ENCODE measurements at regions not wholly inside any gene's neighbourhood (a gene's known extent, or its start where the extent isn't known, plus 50 kb on each side); places are given as distances from the start of the nearest gene placed in this dataset.

DNA sequence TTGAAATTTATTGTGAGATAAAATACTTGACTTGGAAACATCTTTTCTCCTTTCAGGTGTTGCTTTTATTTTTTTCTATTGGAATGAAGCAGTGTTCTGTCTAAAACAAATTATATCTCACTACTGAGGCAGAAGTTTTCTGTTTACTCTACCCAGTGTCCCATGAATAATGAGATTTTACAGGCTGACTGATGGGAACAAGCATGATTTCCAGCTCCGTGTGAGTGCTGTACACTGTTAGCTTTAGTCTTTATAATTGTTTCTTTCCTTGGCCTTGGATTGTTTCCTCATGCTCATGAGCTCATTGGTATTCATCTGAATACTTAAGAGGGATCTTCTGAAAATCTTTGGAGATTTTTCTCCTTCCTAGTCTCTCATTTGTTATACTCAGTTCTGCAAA lies 2049.5 kb upstream of the PRR20A start:
- ChIA-PET POLR2A (no interaction called here), CTCF (no interaction called here)

DNA sequence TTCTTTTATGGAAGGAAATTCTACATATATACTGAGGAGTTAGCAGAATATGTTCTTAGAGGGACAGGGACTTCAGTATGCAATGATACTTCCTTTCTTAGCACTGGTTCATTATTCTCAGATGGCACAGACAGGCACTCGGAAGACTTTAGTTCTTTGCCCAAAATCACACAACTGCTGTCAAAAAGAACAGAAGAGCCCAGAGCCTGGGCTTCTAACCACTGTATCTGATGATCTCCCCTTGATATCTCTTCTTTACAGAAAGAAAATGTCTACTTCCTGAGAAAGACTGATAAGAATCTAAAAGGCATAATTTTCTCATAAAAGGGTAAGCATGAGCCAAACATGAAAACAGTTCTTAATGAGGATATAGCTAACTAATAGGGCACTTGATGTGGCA lies 2034.2 kb upstream of the PRR20A start:
- CTCF ChIA-PET = no interaction called here

More for the DNA sequence above, 2049.5 kb upstream of the PRR20A start:
- TF ChIP-seq ZNF660 (tag by site-specific recombination; IDR thresholded peaks at IDR 0.05) (no peak), ZNF184 (tag by site-specific recombination; IDR thresholded peaks at IDR 0.05) (no peak), ZBTB48 (tag by site-specific recombination; IDR thresholded peaks at IDR 0.05) (no peak), ZNF791 (tag by site-specific recombination; IDR thresholded peaks at IDR 0.05) (no peak), HOXD13 (CRISPR knock-in tag; IDR thresholded peaks at IDR 0.05; ENCODE audit: borderline replicate concordance) (no peak), ZFP69B (tag by site-specific recombination; IDR thresholded peaks at IDR 0.05) (no peak), REPIN1 (tag by site-specific recombination; IDR thresholded peaks at IDR 0.05; ENCODE audit: low read depth) (no peak), ZNF175 (tag by site-specific recombination; IDR thresholded peaks at IDR 0.05) (no peak), MZF1 (tag by site-specific recombination; IDR thresholded peaks at IDR 0.05; ENCODE audit: borderline replicate concordance) (no peak), ZXDB (tag by site-specific recombination; IDR thresholded peaks at IDR 0.05) (no peak), ZNF404 (tag by site-specific recombination; IDR thresholded peaks at IDR 0.05) (no peak), ZNF837 (tag by site-specific recombination; IDR thresholded peaks at IDR 0.05) (no peak), IKZF3 (tag by site-specific recombination; IDR thresholded peaks at IDR 0.05) (no peak), ZNF239 (tag by site-specific recombination; IDR thresholded peaks at IDR 0.05) (no peak), ZFP3 (tag by site-specific recombination; IDR thresholded peaks at IDR 0.05; ENCODE audit: low read depth) (no peak), ZNF341 (tag by site-specific recombination; IDR thresholded peaks at IDR 0.05; ENCODE audit: low read depth) (no peak)
- TF ChIP-seq, protein P1, sequence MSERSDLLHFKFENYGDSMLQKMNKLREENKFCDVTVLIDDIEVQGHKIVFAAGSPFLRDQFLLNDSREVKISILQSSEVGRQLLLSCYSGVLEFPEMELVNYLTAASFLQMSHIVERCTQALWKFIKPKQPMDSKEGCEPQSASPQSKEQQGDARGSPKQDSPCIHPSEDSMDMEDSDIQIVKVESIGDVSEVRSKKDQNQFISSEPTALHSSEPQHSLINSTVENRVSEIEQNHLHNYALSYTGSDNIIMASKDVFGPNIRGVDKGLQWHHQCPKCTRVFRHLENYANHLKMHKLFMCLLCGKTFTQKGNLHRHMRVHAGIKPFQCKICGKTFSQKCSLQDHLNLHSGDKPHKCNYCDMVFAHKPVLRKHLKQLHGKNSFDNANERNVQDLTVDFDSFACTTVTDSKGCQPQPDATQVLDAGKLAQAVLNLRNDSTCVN (tag by site-specific recombination; optimal IDR thresholded peaks at IDR 0.05) = no peak
- TF ChIP-seq, protein P2, sequence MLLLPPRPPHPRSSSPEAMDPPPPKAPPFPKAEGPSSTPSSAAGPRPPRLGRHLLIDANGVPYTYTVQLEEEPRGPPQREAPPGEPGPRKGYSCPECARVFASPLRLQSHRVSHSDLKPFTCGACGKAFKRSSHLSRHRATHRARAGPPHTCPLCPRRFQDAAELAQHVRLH (tag by site-specific recombination; IDR thresholded peaks at IDR 0.05) = no peak
- TF ChIP-seq, protein P3, sequence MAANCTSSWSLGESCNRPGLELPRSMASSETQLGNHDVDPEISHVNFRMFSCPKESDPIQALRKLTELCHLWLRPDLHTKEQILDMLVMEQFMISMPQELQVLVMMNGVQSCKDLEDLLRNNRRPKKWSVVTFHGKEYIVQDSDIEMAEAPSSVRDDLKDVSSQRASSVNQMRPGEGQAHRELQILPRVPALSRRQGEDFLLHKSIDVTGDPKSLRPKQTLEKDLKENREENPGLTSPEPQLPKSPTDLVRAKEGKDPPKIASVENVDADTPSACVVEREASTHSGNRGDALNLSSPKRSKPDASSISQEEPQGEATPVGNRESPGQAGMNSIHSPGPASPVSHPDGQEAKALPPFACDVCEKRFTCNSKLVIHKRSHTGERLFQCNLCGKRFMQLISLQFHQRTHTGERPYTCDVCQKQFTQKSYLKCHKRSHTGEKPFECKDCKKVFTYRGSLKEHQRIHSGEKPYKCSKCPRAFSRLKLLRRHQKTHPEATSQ (tag by site-specific recombination; IDR thresholded peaks at IDR 0.05) = no peak
- TF ChIP-seq, protein P4, sequence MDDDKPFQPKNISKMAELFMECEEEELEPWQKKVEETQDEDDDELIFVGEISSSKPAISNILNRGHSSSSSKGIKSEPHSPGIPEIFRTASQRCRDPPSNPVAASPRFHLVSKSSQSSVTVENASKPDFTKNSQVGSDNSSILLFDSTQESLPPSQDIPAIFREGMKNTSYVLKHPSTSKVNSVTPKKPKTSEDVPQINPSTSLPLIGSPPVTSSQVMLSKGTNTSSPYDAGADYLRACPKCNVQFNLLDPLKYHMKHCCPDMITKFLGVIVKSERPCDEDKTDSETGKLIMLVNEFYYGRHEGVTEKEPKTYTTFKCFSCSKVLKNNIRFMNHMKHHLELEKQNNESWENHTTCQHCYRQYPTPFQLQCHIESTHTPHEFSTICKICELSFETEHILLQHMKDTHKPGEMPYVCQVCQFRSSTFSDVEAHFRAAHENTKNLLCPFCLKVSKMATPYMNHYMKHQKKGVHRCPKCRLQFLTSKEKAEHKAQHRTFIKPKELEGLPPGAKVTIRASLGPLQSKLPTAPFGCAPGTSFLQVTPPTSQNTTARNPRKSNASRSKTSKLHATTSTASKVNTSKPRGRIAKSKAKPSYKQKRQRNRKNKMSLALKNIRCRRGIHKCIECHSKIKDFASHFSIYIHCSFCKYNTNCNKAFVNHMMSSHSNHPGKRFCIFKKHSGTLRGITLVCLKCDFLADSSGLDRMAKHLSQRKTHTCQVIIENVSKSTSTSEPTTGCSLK (tag by site-specific recombination; IDR thresholded peaks at IDR 0.05) = no peak
- no peak overlapping the region for H3K27ac ChIP-seq (ENCODE audit: extremely low read depth, low read depth, low read length)
- H3K4me1 ChIP-seq (ENCODE audit: control insufficient read depth, insufficient read depth, low read length) = no peaks in the 10 kb centered on the region
- no peak overlapping the region for H3K4me3 ChIP-seq (ENCODE audit: low read depth, low read length)
- no peaks in the 10 kb centered on the region for H3K36me3 ChIP-seq (ENCODE audit: control insufficient read depth in 2 of 2, insufficient read depth in 1 of 2, low read length in 2 of 2)
- no peaks in the 10 kb centered on the region for H3K9me3 ChIP-seq (ENCODE audit: control insufficient read depth, insufficient read depth, low read depth, low read length)

More for the DNA sequence above, 2034.2 kb upstream of the PRR20A start:
- TF ChIP-seq ZEB2 (tag by site-specific recombination; IDR thresholded peaks at IDR 0.05) (no peak), SALL2 (tag by site-specific recombination; IDR thresholded peaks at IDR 0.05; ENCODE audit: borderline replicate concordance) (no peak), KLF16 (tag by site-specific recombination; IDR thresholded peaks at IDR 0.05) (no peak), ZSCAN30 (tag by site-specific recombination; IDR thresholded peaks at IDR 0.05) (no peak), ZNF416 (tag by site-specific recombination; IDR thresholded peaks at IDR 0.05) (no peak), MYNN (tag by site-specific recombination; IDR thresholded peaks at IDR 0.05; ENCODE audit: borderline replicate concordance) (no peak), ZNF391 (tag by site-specific recombination; IDR thresholded peaks at IDR 0.05; ENCODE audit: borderline replicate concordance, low read depth) (no peak)
- TF ChIP-seq, protein P5, sequence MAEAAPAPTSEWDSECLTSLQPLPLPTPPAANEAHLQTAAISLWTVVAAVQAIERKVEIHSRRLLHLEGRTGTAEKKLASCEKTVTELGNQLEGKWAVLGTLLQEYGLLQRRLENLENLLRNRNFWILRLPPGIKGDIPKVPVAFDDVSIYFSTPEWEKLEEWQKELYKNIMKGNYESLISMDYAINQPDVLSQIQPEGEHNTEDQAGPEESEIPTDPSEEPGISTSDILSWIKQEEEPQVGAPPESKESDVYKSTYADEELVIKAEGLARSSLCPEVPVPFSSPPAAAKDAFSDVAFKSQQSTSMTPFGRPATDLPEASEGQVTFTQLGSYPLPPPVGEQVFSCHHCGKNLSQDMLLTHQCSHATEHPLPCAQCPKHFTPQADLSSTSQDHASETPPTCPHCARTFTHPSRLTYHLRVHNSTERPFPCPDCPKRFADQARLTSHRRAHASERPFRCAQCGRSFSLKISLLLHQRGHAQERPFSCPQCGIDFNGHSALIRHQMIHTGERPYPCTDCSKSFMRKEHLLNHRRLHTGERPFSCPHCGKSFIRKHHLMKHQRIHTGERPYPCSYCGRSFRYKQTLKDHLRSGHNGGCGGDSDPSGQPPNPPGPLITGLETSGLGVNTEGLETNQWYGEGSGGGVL (tag by site-specific recombination; IDR thresholded peaks at IDR 0.05) = no peak
- Histone ChIP-seq H3K4me1 (ENCODE audit: control insufficient read depth, insufficient read depth, low read length) (no peaks in the 10 kb centered on the region), H3K4me3 (ENCODE audit: low read depth, low read length) (no peak overlapping the region), H3K27ac (ENCODE audit: extremely low read depth, low read depth, low read length) (no peak overlapping the region), H3K36me3 (ENCODE audit: control insufficient read depth in 2 of 2, insufficient read depth in 1 of 2, low read length in 2 of 2) (no peaks in the 10 kb centered on the region), H3K9me3 (ENCODE audit: control insufficient read depth, insufficient read depth, low read depth, low read length) (no peaks in the 10 kb centered on the region)
- POLR2A ChIA-PET = no interaction called here
